ENCODE measurements at regions not wholly inside any gene's neighbourhood (a gene's known extent, or its start where the extent isn't known, plus 50 kb on each side); places are given as distances from the start of the nearest gene placed in this dataset.

GRCh38 chr9:2963307-2963706 is 119.4 kb upstream of the PUM3 start:
- no peak overlapping the region for H3K23ac ChIP-seq (ENCODE audit: insufficient read length)
- H3K4ac ChIP-seq (replicated peaks; ENCODE audit: insufficient read length, low read depth, low read length) = no peak overlapping the region
- no peaks in the 10 kb centered on the region for H4K20me1 ChIP-seq (replicated peaks in 1 of 2; ENCODE audit: control insufficient read depth in 1 of 2, insufficient read depth in 2 of 2, low read length in 2 of 2)
- H3K4me2 ChIP-seq (ENCODE audit: insufficient read depth in 1 of 2, low read depth in 2 of 2, low read length in 2 of 2) = no peak overlapping the region
- 89% methylated on average over 2 of the region's 2 CpGs; no CpG with 5 or more reads in 1 of the 2 experiments for WGBS, 2 experiments (ENCODE audit: extremely low coverage in 1 of 2, insufficient coverage in 1 of 2, insufficient read length in 1 of 2, insufficient replicate concordance in 2 of 2, low coverage in 1 of 2, low lambda C conversion rate in 2 of 2, missing lambda C conversion rate in 1 of 2)
- no peak overlapping the region for H2BK120ac ChIP-seq (replicated peaks; ENCODE audit: low read depth, low read length)
- DNase-seq (ENCODE audit: low read depth in 1 of 2, low spot score in 2 of 2) (no peak), FAIRE-seq (no peak)
- ChIA-PET CTCF (ENCODE audit: partially characterized antibody) (interaction anchor here (1.2 kb wide), 1 partner anchor 20 kb away, joined by 3 read pairs; no protein-coding TSS in a partner anchor), POLR2A (ENCODE audit: partially characterized antibody) (no interaction called here)
- H3K9ac ChIP-seq (replicated peaks in 1 of 4; ENCODE audit: extremely low read depth in 1 of 4, low read depth in 3 of 4, low read length in 3 of 4) = no peak overlapping the region
- no peaks in the 10 kb centered on the region for H3K36me3 ChIP-seq (ENCODE audit: control insufficient read depth in 2 of 4, insufficient read depth in 4 of 4, low read length in 3 of 4)
- H2BK5ac ChIP-seq (ENCODE audit: low read depth, low read length) = no peak overlapping the region
- H2BK12ac ChIP-seq (ENCODE audit: low read depth, low read length) = no peak overlapping the region
- no peak overlapping the region for H3K56ac ChIP-seq (replicated peaks; ENCODE audit: insufficient read length, low read depth, low read length)
- H3K4me3 ChIP-seq (ENCODE audit: extremely low read depth in 1 of 4, insufficient read depth in 2 of 4, low read depth in 3 of 4, low read length in 4 of 4) = no peak overlapping the region
- H3K79me2 ChIP-seq (ENCODE audit: control insufficient read depth in 1 of 2, insufficient read depth in 2 of 2, low read length in 2 of 2) = no peaks in the 10 kb centered on the region
- H2AK5ac ChIP-seq (ENCODE audit: low read depth, low read length) = no peak overlapping the region
- no peak overlapping the region for H3K27ac ChIP-seq (ENCODE audit: low read depth, low read length)
- H4K91ac ChIP-seq (replicated peaks; ENCODE audit: insufficient read length, low read length) = no peak overlapping the region
- no peak overlapping the region for H3K18ac ChIP-seq (ENCODE audit: extremely low read depth, low read length)
- H4K5ac ChIP-seq (ENCODE audit: insufficient read length, low read depth, low read length) = no peak overlapping the region
- no peak overlapping the region for H2AFZ ChIP-seq (ENCODE audit: low read length)
- no peak overlapping the region for H2BK15ac ChIP-seq (ENCODE audit: low read length)
- H3K9me3 ChIP-seq (ENCODE audit: insufficient read depth in 2 of 2, low read depth in 1 of 2, low read length in 1 of 2) = no peaks in the 10 kb centered on the region
- no peak overlapping the region for H3K14ac ChIP-seq (ENCODE audit: insufficient read length)
- no peaks in the 10 kb centered on the region for H3K23me2 ChIP-seq (ENCODE audit: low read depth, low read length)
- H3K4me1 ChIP-seq (replicated peaks in 1 of 4; ENCODE audit: control insufficient read depth in 3 of 4, insufficient read depth in 4 of 4, low read length in 3 of 4) = no peaks in the 10 kb centered on the region
- H4K8ac ChIP-seq (ENCODE audit: extremely low read depth, insufficient read depth, low read length) = no peak overlapping the region
- no peaks in the 10 kb centered on the region for H3K79me1 ChIP-seq (ENCODE audit: low read depth, low read length)
- no peak overlapping the region for H2BK20ac ChIP-seq (ENCODE audit: low read length)
- no peaks in the 10 kb centered on the region; a peak in 1 of 7 replicates for H3K27me3 ChIP-seq (replicated peaks in 1 of 4; ENCODE audit: control insufficient read depth in 3 of 4, extremely low read depth in 1 of 4, insufficient read depth in 3 of 4, low read length in 3 of 4)
- TF ChIP-seq TAF1 (IDR thresholded peaks at IDR 0.05; ENCODE audit: low read depth, low read length) (no peak), ASH2L (IDR thresholded peaks at IDR 0.05; ENCODE audit: low read length) (no peak), MAX (IDR thresholded peaks at IDR 0.05) (no peak), CHD1 (IDR thresholded peaks at IDR 0.05; ENCODE audit: low read depth, low read length) (no peak), SAP30 (IDR thresholded peaks at IDR 0.05; ENCODE audit: insufficient read depth, insufficient replicate concordance, low read length) (no peak), KDM1A (IDR thresholded peaks at IDR 0.05; ENCODE audit: borderline replicate concordance, low read length) (no peak), CBX8 (IDR thresholded peaks at IDR 0.05; ENCODE audit: borderline replicate concordance, low read depth, low read length) (no peak), BACH1 (IDR thresholded peaks at IDR 0.05; ENCODE audit: low read length) (no peak), ATF2 (IDR thresholded peaks at IDR 0.05; ENCODE audit: low read length) (no peak), SP1 (IDR thresholded peaks at IDR 0.05; ENCODE audit: low read depth, low read length) (no peak), YY1 (IDR thresholded peaks at IDR 0.05; ENCODE audit: low read depth, low read length) (no peak), CBX5 (IDR thresholded peaks at IDR 0.05; ENCODE audit: low read depth, low read length) (no peak)
